ENCODE measurements at regions not wholly inside any gene's neighbourhood (a gene's known extent, or its start where the extent isn't known, plus 50 kb on each side); places are given as distances from the start of the nearest gene placed in this dataset.

DNA sequence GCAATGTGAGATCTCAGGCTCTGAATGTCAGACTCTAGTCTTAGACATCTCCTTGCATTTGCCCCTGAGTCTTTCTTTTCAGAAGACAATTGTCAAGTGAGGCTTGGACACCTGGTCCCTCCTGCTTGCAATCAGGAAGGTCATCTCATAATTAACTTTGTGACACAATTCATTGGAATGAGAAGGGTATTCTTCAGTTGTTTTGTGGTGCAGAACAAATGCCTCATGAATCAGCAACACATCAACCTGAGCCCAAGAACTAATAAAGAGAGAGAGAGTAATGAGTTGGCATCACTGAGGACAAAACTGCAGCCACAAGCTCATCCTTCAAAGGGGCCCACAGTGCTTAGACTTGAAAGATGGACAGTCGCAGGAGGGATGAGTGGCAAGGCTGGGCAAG, 375.8 kb downstream of the INSC start:
- no peak for DNase-seq

DNA sequence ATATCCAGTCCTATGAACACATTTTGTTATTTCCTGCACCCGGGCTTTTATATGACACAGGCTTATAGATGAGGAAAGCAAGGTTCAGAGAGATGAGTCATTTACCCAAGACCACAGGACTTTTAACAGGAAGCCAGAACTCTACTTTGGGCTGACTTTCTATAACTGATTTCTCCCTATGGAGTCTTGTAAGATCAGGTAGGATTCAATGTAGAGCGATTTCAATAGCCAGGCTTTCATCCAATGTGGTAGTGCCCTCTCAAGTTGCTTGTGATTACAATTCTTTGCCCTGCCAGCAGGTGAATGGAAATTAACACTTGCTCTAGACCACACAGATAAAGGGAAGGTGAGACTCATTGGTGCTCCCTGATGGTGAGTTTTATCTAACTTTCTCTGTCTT, 378.3 kb downstream of the INSC start:
- no peak for DNase-seq

DNA sequence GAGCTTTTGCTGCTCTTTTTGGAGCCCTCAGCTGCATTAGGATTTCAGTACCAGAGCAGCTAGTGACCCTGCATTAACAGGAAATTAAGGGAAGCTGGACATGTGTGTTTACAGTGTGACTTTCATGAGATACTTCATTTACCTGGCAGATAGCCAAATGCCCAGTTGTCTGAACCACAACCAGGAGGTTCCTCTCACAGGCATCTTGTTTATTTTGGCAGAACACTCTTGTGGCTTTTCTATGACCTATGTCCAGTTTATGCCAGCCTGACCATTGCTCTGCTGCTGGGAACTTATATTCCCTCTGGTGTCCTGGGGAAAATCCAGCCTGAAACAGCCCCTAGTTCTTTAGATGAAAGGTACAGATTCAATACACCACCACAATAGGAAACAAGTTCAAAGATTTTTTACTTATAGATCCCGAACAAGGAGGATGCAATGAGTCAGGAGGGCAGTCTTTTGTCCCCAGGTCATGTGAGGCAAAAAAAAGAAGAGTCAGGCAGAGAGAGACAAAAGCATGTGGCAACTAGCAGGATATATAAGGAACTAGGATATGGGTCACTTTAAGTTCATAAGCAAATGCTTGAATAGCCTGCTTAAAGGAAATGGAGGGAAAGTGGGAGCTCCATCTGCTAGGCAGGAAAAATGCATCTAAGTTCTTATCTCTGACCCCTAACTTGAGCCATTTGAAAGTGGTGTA, 379.3 kb downstream of the INSC start:
- no peak for DNase-seq

DNA sequence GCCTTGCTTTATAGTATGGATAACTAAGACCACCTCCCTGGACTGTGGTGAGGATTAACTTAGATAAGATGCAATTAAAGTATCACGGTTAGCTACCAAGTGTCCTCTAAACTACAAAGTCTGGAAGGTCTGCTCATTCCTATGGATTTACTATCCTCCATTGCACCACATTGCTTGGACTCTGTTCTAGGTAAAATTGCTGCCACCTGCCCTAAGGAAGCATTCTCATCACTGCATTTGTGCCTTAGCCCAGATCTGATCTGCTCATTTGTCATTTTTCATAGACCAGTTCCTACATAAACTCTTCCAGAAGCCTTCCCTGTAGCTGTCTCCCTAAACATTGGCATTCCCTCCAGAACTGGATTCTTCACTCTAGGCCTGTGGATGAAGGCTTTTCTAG, 380.0 kb downstream of the INSC start:
- no peak for DNase-seq

DNA sequence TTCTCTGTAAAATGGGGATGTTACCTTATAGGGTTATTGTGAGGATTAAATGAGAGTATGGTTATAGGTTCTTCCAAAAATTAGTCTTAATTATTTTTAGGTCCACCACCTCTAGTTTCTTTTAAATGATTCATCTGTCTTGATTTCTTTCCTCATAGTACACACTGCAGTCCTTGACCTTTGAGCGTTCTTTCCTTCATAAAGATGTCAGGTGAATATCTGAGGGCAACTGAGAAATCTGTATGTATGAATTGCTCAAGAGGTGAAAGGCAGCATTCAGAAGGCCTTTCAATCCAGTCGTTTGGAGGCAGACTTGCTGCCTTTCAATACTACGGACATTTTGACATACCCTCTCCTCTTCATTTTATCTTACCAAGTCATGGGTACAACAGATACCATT, 380.7 kb downstream of the INSC start:
- no peak for DNase-seq

DNA sequence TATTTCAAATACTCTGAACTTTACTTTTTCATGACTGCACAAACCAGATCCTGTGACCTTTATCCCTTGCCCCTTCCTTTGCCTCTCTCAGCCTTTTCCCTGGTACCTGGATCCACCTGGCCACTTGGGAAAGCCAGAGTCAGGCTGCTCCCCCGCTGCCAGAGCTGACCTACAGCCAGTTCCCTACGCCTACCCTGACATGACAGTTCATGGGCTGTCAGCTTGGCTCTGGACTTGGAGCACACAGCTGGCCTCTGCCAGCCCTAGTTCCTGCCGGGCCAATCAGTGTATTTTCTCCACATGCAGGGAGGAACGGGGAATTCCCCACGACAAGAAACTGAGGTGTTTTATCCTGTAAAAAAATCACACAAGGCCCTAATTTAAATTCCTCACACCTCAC, 382.6 kb downstream of the INSC start:
- DNase-seq, result no peak

DNA sequence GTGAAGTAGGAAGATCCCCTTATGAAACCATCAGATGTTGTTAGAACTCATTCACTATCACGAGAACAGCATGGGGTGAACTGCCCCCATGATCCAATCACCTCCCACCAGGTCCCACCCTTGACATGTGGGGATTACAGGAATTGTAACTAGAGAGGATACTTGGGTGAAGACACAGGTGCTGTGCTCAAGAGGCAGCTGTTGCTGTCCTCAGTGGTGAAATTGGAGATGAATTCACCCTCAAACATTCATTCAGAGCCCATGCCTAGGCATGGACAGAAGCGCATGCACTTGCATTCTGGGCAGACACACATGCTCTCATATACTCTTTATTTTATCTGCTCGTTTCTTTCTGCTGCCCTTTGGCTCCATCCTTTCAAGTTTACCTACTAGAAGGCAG, 385.0 kb downstream of the INSC start:
- no peak for DNase-seq

DNA sequence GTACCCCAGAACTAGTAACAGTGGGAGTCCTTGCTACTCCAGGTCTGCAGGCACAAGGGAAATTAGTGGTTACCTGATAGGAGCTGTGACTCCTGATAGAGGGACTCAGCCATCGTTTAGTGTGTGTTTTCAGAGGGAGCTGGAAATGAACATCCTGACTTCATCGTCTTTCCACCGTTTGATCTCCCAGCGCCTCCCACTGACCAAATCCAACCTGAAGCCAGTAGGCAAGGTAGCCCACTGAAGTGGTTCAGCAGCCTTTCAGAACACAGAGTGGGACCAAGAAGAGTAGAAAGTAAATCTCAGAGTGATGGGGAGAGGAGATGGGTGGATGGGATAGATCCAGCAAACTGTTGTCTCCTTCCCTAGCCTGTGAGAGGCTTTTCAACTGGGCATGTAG, 385.9 kb downstream of the INSC start:
- no peak for DNase-seq

DNA sequence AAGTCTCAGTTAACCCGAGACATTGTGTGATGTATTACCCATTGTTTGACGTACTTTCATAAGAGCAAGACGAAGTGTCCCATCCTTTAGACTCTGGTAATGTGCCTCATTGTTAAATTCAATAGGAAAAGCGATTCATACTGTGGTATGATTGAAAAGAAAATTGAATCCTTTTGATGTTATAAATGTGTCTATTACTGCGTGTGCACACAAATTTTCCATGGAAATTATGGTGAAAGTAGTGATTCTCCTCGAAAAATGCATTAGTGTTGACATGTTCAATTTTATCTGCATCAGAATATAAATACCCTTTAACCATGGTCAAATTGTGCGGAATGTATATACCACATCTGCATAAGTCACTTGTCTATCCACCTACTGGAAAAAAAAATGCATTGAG, 386.8 kb downstream of the INSC start:
- no peak for DNase-seq

DNA sequence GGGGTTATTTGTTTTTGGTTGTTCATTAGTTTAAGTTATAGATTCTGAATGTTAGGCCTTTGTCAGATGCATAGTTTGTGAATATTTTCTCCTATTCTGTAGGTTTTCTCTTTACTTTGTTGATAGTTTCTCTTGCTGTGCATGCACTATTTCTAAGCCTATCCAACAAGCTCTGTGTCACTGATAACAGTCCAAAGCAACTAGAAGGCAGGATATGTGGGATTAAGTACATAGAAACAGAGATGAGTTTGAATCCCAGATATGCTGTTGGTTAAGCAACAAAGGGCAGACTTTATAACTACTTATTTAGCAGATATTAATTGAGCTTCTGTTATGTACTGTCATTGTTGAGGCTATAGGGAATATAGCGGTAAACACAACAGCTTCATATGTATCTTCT, 390.4 kb downstream of the INSC start:
- no peak for DNase-seq

DNA sequence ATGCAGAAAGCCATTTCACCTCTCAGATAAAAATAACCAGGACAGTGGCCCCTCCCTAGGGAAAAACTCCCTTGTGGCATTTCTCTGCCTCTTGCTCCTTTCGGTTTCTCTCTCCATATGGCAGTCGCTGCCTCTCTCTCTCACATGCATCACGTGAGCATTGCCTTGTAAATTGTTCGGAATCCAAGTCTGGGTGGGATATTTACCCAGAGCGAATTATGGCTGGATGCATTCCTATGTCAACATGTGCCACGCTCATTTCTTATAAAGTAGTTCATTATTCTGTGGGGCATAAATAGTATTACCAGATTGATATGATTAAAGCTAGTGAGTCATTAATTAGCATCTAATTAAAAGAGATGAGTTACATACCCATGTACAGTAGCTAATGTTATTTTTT, 392.9 kb downstream of the INSC start:
- DNase-seq, result no peak

DNA sequence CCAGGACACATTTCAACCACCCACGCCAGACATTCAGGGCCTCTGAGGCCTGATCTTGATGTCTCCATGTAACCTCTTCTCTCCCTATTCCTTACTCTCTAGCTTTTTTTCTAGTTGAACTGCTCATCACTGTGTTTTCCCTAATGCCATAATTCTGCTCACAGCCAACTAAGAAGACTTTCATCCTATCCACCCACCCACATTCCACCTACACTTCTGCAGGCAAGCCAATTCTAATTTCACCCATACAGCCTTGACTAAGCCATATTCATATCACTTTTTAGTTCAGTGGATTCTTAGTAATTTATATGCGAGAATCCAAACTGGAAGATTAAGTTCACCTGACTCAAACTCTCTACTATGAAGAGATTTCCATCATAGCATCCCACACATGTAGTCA, 394.4 kb downstream of the INSC start:
- DNase-seq, result no peak

DNA sequence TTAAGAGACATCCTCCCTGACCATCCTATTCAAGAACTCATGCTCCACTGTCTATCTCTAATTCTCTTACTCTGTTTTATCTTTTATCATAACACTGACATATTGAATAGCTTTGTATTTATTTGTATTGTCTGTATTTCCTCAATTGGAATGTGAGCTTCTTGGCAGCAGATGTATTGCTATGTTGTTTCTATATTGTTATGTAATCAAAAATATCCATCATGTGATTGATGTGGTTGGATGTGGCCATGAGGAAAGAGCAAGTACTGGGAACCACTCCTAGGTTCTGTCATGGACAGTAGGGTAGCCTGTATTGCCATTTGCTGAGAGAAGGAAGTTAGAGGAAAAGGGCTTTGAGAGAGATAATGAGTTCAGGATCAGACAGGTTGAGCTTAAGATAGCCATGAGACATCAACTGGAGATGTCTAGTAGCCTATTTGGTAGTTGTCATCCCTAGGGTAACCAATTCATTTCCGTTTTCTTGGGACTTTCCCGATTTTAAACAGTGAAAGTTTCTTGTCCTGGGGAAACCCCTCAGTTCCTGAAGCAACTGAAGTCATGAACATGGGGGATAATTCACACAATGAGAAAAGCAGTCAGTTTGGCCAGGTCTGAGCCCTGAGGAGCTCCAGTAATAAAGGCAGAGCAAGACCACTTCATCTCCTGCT, 404.5 kb downstream of the INSC start:
- DNase-seq, result no peak

DNA sequence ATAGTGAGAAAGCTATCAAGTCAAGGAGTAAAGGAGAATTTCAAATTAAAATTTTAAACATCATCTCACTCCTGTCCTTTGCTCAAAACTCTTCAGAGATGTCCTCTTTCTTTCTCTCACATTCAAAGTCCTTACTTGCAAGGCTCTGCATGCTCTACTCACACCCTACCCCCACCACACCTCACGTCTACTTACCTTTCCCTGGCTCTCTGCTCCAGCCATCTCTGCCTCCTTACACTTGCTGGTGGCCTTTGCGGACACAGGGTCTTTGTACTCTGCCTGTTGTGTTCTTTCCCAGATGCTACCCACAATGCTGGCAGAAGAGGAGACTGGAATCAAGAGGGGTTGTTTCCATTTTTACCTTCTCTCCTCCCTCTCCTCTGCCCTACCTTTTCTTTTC, 405.2 kb downstream of the INSC start:
- DNase-seq, result no peak

DNA sequence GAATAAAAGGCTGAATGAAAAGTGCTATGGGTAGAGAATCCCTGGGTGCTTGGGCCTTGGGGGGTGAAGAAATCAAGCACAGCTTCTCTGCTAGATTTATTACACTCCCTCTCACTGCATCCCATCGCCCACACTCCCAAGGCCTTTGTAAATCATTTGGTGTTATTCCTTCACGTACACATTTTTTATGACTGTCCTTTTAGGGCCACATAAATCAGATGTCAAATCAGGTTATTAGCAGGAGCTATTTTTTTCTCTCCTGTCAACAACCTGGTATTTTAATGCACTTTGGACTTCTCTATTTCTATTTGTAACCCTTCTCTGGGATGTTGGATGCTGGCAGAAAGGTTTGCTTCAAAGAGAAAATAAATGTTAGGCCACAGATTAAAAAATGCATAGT, 408.8 kb downstream of the INSC start:
- no peak for DNase-seq

DNA sequence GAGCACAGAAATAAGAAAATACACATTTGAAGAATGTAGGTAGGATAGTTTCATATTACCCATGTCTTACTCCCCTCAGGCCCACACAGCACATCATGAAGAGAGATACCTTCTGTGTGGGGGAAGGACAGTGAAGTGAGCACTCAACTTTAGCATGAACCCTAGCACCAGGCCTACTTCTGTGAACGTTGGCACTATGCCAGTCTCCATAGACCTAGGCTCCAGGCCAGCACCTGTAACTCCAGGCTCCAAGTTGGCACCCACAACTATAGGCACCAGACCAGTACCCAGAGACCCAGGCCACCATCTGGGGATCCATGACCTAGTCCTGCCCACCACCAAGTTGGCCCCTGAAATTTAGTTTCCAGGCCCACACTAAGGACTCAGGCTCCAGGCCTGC, 410.9 kb downstream of the INSC start:
- DNase-seq, result no peak

DNA sequence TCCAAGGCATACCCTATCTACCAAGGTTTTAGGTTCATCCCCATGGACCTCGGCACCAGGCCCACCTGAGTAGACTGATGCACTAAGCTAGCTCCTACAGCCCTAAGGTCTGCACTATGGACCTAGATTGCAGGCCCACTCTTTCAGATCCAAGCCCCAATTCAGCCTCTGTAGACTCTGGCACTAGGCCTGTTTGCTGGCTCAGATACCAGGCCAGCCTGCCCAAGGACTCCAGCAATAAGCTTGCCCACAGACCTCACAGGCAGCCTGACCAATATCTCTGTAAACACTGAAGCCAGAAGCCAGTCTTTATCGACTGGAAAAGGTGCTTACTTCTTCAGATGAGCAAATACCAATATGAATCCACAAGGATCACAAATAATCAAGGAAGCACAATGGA, 411.3 kb downstream of the INSC start:
- no peak for DNase-seq

DNA sequence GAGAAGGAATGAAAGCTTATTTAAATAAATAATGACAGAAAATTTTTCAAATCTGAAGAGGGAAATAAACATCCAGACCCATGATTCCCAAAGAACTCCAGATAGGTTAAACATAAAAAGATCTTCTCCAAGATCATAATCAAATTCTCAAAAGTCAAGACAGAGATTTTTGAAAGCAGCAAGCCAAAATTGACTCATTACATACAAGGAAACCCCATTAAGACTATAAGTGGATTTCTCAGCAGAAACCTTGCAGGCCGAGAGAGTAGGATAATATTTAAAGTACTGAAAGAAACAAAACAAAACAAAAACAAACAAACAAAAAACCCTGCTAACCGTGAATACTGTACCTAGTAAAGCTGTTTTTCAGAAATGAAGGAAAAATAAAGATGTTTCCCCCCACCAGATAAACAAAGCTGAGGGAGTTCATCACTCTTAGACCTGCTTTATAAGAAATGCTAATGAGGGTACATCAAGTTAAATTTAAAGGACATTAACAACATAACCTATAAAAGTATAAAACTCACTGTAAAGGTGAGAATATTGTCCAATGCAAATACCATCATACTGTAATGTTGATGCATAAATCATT, 412.2 kb downstream of the INSC start:
- no peak for DNase-seq

DNA sequence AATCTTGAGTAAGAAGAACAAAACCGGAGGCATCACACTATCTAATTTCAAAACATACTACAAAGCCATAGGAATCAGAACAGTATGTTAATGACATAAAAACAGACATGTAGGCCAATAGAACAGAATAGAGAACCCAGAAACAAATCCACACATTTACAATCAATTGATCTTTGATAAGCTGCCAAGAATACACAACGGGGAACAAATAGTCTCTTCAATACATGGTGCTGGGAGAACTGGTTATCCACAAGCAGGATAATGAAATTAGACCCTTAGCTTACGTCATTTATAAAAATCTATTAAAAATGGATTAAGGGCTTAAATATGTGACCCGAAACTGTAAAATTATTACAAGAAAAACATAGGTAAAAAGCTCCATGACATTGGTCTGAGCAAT, 417.7 kb downstream of the INSC start:
- no peak for DNase-seq

DNA sequence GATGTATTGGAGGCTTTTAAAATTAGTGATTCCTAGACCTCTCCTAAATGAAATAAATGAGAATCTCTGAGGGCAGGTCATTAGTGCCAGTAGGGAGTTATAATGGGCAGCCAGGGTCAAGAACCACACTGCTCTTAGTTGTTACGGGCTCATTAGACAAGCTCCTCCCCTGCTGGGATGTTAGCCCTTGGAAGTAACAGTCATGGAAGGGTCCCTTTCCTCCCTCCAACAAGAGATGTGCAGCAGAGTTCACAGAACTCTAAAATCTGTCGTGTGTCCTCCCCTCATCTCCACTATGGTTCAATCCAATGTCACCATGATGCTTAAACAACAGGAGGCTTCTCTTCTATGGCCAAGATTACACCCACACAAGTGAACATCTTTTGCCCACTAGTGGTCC, 419.5 kb downstream of the INSC start:
- DNase-seq, result no peak

DNA sequence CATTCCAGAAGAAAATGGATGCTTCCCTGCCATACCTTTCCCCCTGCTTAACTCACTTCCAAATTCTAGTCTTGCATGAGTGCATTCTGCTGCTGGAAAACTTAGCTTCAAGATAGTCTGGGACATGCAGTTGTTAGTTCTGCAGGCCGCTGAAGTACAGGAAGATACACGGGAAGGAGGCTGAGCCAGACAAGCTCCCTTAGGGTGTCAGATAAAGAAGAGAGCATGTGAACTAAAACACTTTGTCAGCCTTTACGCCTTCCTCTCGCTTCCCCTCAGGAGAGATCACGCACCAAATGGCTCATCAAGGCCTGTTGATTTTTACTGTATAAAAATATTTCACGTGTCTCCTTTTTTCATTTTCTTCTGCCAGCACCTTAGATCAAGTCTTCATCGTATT, 420.7 kb downstream of the INSC start:
- DNase-seq, result no peak

DNA sequence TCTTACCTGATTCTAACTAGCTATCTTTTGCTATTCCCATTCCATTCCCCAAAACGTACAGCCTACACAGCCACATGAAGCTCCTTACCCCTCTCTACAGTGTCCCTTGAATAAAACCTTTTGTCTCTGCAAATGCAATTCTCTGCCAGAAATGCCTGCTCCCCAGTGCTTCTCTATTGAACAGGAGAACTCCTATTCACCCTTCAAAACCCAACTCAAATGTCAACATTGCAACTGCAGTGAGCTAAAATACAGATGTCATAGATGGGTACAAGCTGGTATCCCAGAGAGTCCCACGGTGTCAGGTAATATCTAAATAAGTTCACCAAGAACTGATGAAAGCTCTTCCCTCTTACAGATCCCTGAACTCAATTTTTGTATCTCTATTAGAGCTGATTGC, 421.7 kb downstream of the INSC start:
- DNase-seq, result no peak

DNA sequence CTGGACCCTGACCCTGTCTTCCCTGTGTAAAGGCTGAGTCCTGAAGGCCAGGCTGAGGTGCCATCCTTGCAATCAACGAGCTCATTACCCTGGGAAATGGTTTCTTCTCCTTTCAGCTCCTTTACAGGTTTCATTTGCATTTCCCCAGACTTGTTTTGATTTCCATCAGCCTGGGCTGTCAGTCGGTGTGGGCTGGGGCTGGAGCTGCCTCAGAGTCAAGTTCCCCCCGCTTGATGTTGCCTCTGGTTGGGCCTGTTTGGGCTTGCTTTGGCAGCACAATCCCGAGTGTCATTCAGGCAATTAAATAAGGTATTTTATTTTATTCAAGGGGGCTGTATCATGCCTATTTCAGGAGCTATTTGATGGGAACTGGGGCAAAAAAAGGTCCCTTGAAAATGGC, 424.9 kb downstream of the INSC start:
- no peak for DNase-seq

DNA sequence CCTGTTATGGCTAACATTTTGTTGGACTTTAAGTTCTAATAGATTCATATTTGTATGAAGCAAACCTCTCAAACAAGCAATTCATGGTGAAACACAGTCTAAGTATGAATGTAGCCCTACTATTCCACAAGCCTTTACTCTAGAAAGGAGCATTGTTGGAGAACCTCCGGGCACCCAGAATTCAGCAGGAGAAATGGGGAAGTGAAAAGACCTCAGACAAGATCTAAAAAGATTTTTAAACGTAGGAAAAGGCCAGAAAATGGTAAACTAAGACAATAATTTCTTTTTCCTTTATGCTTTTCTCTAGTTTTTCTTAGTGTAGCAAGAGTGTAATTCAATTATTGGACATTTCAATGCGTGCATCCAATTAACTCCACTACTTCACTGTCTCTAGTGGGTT, 426.4 kb downstream of the INSC start:
- no peak for DNase-seq

DNA sequence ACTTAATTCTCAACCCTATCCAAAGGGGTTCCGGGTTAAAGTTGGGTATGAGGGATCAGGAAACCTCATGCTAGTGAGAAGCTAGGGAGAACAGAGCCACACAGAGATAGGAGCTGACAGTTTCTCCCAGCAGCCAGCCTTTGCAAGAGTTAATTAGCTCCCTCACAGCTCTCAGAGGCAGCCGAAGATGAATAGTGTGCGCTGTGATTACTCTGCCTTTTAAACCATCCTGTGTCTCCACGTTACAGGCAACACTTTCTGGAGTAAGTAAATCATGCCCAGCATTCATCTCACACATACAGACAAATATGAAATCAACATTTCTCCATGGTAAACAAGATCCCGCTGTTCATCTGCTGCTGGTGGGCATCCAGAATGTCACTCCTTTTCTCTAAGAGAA, 429.6 kb downstream of the INSC start:
- DNase-seq, result no peak
